ENCODE measurements at regions not wholly inside any gene's neighbourhood (a gene's known extent, or its start where the extent isn't known, plus 50 kb on each side); places are given as distances from the start of the nearest gene placed in this dataset.

GRCh38 chr16:26453215-26453614 is 613.5 kb upstream of the C16orf82 start:
- TF ChIP-seq POLR2A (IDR thresholded peaks at IDR 0.05): no peak
- TF ChIP-seq, protein P1, sequence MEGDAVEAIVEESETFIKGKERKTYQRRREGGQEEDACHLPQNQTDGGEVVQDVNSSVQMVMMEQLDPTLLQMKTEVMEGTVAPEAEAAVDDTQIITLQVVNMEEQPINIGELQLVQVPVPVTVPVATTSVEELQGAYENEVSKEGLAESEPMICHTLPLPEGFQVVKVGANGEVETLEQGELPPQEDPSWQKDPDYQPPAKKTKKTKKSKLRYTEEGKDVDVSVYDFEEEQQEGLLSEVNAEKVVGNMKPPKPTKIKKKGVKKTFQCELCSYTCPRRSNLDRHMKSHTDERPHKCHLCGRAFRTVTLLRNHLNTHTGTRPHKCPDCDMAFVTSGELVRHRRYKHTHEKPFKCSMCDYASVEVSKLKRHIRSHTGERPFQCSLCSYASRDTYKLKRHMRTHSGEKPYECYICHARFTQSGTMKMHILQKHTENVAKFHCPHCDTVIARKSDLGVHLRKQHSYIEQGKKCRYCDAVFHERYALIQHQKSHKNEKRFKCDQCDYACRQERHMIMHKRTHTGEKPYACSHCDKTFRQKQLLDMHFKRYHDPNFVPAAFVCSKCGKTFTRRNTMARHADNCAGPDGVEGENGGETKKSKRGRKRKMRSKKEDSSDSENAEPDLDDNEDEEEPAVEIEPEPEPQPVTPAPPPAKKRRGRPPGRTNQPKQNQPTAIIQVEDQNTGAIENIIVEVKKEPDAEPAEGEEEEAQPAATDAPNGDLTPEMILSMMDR (IDR thresholded peaks at IDR 0.05): no peak

All from vagina (tissue), 2 donors.